ENCODE measurements at regions not wholly inside any gene's neighbourhood (a gene's known extent, or its start where the extent isn't known, plus 50 kb on each side); places are given as distances from the start of the nearest gene placed in this dataset.

DNA sequence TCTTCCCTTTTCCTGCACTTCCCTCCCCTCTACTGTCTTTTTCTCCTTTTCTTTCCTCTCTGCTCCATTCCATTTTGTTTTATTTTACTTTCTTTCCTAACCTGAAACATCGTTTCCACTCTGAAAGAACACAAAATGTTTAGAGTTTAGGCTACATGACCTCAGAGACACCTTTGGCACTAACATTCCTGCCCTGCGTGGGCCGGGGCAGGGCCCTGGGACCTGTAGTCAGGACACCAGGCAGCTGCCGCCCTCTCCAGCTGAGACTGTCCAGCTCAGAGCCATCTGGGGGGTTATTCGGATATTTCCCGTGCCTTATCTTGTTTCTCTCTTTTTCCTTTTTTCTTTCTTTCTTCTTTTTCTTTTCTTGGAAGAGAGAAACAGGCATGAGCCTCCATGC is 58.3 kb upstream of the ERCC6L2 start:
- TF ChIP-seq POLR2A (IDR thresholded peaks at IDR 0.05) = no peak
- no peak for TF ChIP-seq CTCF (IDR thresholded peaks at IDR 0.05)
